H1 (cell line): ENCODE measurements at regions not wholly inside any gene's neighbourhood (a gene's known extent, or its start where the extent isn't known, plus 50 kb on each side); places are given as distances from the start of the nearest gene placed in this dataset.

ENCODE experiments used
- CTCF ChIA-PET: fragments of 300-600 bp; sonication (Branson Sonifier 250); formaldehyde crosslinking; loops from one replicate; lab custom pipeline; 2021; ENCODE audit not compliant: partially characterized antibody; lab: Charles Lee
- POLR2A ChIA-PET: fragments of 300-600 bp; sonication (Branson Sonifier 250); formaldehyde crosslinking; loops from one replicate; lab custom pipeline; 2021; ENCODE audit warnings: inconsistent platforms; ENCODE audit not compliant: partially characterized antibody; lab: Charles Lee
- DNase-seq, 2 experiments: peaks; one replicate each; pipeline versions ENCODE4 v3.0.0 to v3.0.0-alpha.2; 2010 to 2022; ENCODE audit warnings: low spot score in 2 of 2, low read depth in 1 of 2, mixed read lengths in 1 of 2
- FAIRE-seq: peaks from 2 replicates; lab custom pipeline; 2011; peaks lifted over from hg19 to GRCh38; lab: Jason Lieb, UNC
- H2AFZ ChIP-seq: 2 replicates; pipeline ENCODE4 v1.8.1; 2012; ENCODE audit warnings: low read length, inconsistent platforms
- H2AK5ac ChIP-seq: 2 replicates; pipeline ENCODE4 v1.6.1; 2013; ENCODE audit warnings: low read depth, low read length
- H2BK120ac ChIP-seq: replicated peaks from 2 replicates; pipeline ENCODE3; 2013; ENCODE audit warnings: low read depth, low read length, inconsistent platforms
- H2BK12ac ChIP-seq: 2 replicates; pipeline ENCODE4 v1.6.1; 2013; ENCODE audit warnings: low read depth, low read length
- H2BK15ac ChIP-seq: 2 replicates; pipeline ENCODE4 v1.6.1; 2013; ENCODE audit warnings: low read length
- H2BK20ac ChIP-seq: 2 replicates; pipeline ENCODE4 v1.6.1; 2013; ENCODE audit warnings: low read length
- H2BK5ac ChIP-seq: 2 replicates; pipeline ENCODE4 v1.6.1; 2013; ENCODE audit warnings: low read depth, low read length
- H3K14ac ChIP-seq: 2 replicates; pipeline ENCODE4 v1.6.1; 2013; ENCODE audit warnings: inconsistent platforms; ENCODE audit not compliant: insufficient read length
- H3K18ac ChIP-seq: 2 replicates; pipeline ENCODE4 v1.6.1; 2013; ENCODE audit warnings: low read length; ENCODE audit errors: extremely low read depth
- H3K23ac ChIP-seq: 2 replicates; pipeline ENCODE4 v1.6.1; 2013; ENCODE audit warnings: inconsistent platforms; ENCODE audit not compliant: insufficient read length
- H3K23me2 ChIP-seq: 2 replicates; pipeline ENCODE4 v1.6.1; 2013; ENCODE audit warnings: low read depth, low read length
- H3K27ac ChIP-seq: 2 replicates; pipeline ENCODE4 v1.6.1; 2011; ENCODE audit warnings: low read depth, low read length, inconsistent platforms
- H3K27me3 ChIP-seq, 4 experiments: replicated peaks in 1 of 4; 1 replicate in 1 of 4; 2 replicates in 3 of 4; pipeline versions ENCODE4 v1.6.1 to v1.8.1; 2011 to 2013; ENCODE audit warnings: low read length in 3 of 4, mild to moderate bottlenecking in 3 of 4, inconsistent platforms in 2 of 4, mixed read lengths in 2 of 4, moderate library complexity in 1 of 4; ENCODE audit not compliant: control insufficient read depth in 3 of 4, insufficient read depth in 3 of 4; ENCODE audit errors: extremely low read depth in 1 of 4
- H3K36me3 ChIP-seq, 4 experiments: 2 replicates each; pipeline versions ENCODE4 v1.6.1 to v1.8.1; 2011 to 2013; ENCODE audit warnings: mild to moderate bottlenecking in 4 of 4, low read length in 3 of 4, moderate library complexity in 2 of 4, control low read depth in 1 of 4, inconsistent platforms in 1 of 4; ENCODE audit not compliant: insufficient read depth in 4 of 4, control insufficient read depth in 2 of 4
- H3K4ac ChIP-seq: replicated peaks from 2 replicates; pipeline ENCODE3; 2013; ENCODE audit warnings: low read length, low read depth, mixed read lengths, inconsistent platforms; ENCODE audit not compliant: insufficient read length
- H3K4me1 ChIP-seq, 4 experiments: replicated peaks in 1 of 4; 1 replicate in 1 of 4; 2 replicates in 3 of 4; pipeline versions ENCODE4 v1.6.1 to v1.8.1; 2011 to 2013; ENCODE audit warnings: low read length in 3 of 4, inconsistent platforms in 2 of 4, mixed read lengths in 1 of 4; ENCODE audit not compliant: insufficient read depth in 4 of 4, control insufficient read depth in 3 of 4
- H3K4me2 ChIP-seq, 2 experiments: 2 replicates each; pipeline versions ENCODE4 v1.6.1 to v1.8.1; 2011 to 2013; ENCODE audit warnings: low read depth in 2 of 2, low read length in 2 of 2, control low read depth in 1 of 2, inconsistent platforms in 1 of 2, mild to moderate bottlenecking in 1 of 2; ENCODE audit not compliant: insufficient read depth in 1 of 2
- H3K4me3 ChIP-seq, 4 experiments: fragments of 200-600, 300-600 bp in 1 of 4; sonication (generic), shearing (Covaris generic), sonication (Bioruptor Twin) in 1 of 4; 2 replicates each; pipeline versions ENCODE4 v1.5.1 to v1.8.1; 2011 to 2016; ENCODE audit warnings: low read length in 4 of 4, low read depth in 3 of 4, control low read depth in 2 of 4, inconsistent platforms in 2 of 4, mild to moderate bottlenecking in 2 of 4, mixed read lengths in 1 of 4, moderate library complexity in 1 of 4; ENCODE audit not compliant: insufficient read depth in 2 of 4; ENCODE audit errors: extremely low read depth in 1 of 4
- H3K56ac ChIP-seq: replicated peaks from 2 replicates; pipeline ENCODE3; 2013; ENCODE audit warnings: low read depth, mild to moderate bottlenecking, mixed read lengths, low read length, inconsistent platforms; ENCODE audit not compliant: insufficient read length
- H3K79me1 ChIP-seq: 2 replicates; pipeline ENCODE4 v1.6.1; 2013; ENCODE audit warnings: low read depth, low read length, control low read depth
- H3K79me2 ChIP-seq, 2 experiments: 2 replicates each; pipeline versions ENCODE4 v1.6.1 to v1.8.1; 2012 to 2013; ENCODE audit warnings: low read length in 2 of 2, mild to moderate bottlenecking in 2 of 2, inconsistent platforms in 1 of 2; ENCODE audit not compliant: insufficient read depth in 2 of 2, control insufficient read depth in 1 of 2
- H3K9ac ChIP-seq, 4 experiments: replicated peaks in 1 of 4; 1 replicate in 1 of 4; 2 replicates in 3 of 4; pipeline versions ENCODE4 v1.6.1 to v1.8.1; 2011 to 2013; ENCODE audit warnings: low read depth in 3 of 4, low read length in 3 of 4, control low read depth in 2 of 4, mild to moderate bottlenecking in 2 of 4, moderate library complexity in 2 of 4, inconsistent platforms in 1 of 4; ENCODE audit errors: extremely low read depth in 1 of 4
- H3K9me3 ChIP-seq, 2 experiments: 2 replicates each; pipeline versions ENCODE4 v1.6.1 to v1.8.1; 2012 to 2013; ENCODE audit warnings: mild to moderate bottlenecking in 2 of 2, moderate library complexity in 2 of 2, control low read depth in 1 of 2, inconsistent platforms in 1 of 2, low read depth in 1 of 2, low read length in 1 of 2, mixed read lengths in 1 of 2; ENCODE audit not compliant: insufficient read depth in 2 of 2
- H4K20me1 ChIP-seq, 2 experiments: replicated peaks in 1 of 2; 2 replicates each; pipeline versions ENCODE3 to v1.8.1; 2011 to 2013; ENCODE audit warnings: inconsistent platforms in 2 of 2, low read length in 2 of 2, mild to moderate bottlenecking in 1 of 2; ENCODE audit not compliant: insufficient read depth in 2 of 2, control insufficient read depth in 1 of 2
- H4K5ac ChIP-seq: 2 replicates; pipeline ENCODE4 v1.6.1; 2013; ENCODE audit warnings: low read length, low read depth, mixed read lengths, inconsistent platforms; ENCODE audit not compliant: insufficient read length
- H4K8ac ChIP-seq: 2 replicates; pipeline ENCODE4 v1.8.0; 2013; ENCODE audit warnings: mild to moderate bottlenecking, moderate library complexity, low read length, inconsistent platforms; ENCODE audit not compliant: insufficient read depth; ENCODE audit errors: extremely low read depth
- H4K91ac ChIP-seq: replicated peaks from 2 replicates; pipeline ENCODE3; 2013; ENCODE audit warnings: low read length, mixed read lengths, inconsistent platforms; ENCODE audit not compliant: insufficient read length
- ASH2L ChIP-seq: fragments of 200-600, 300-600 bp; sonication (generic); IDR thresholded peaks from one replicate; pipeline ENCODE4 v1.7.1; 2017; ENCODE audit warnings: low read length
- BCL11A ChIP-seq, 2 experiments: IDR thresholded peaks; one replicate each; pipeline ENCODE4 v1.6.1; 2011; ENCODE audit warnings: low read depth in 2 of 2, low read length in 2 of 2, mild to moderate bottlenecking in 2 of 2
- CHD1 ChIP-seq: IDR thresholded peaks from 2 replicates; pipeline ENCODE4 v1.6.1; 2012; ENCODE audit warnings: low read depth, low read length, improper control_type of control experiment
- E2F6 ChIP-seq: IDR thresholded peaks from 2 replicates; pipeline ENCODE4 v1.6.1; 2012; ENCODE audit warnings: inconsistent platforms
- NANOG ChIP-seq: IDR thresholded peaks from 2 replicates; pipeline ENCODE4 v1.6.1; 2011; ENCODE audit warnings: low read length, low read depth, mild to moderate bottlenecking, inconsistent platforms; ENCODE audit not compliant: insufficient read depth, poor library complexity, severe bottlenecking
- RAD21 ChIP-seq, 2 experiments: IDR thresholded peaks in 1 of 2; conservative IDR thresholded peaks in 1 of 2; 2 replicates each; pipeline ENCODE4 v1.6.1; 2011; ENCODE audit warnings: low read depth in 2 of 2, low read length in 2 of 2, improper control_type of control experiment in 1 of 2, inconsistent platforms in 1 of 2, mild to moderate bottlenecking in 1 of 2, moderate library complexity in 1 of 2
- SIX5 ChIP-seq: IDR thresholded peaks from 2 replicates; pipeline ENCODE4 v1.6.1; 2011; ENCODE audit warnings: mild to moderate bottlenecking, low read depth, low read length
- USF2 ChIP-seq: IDR thresholded peaks from 2 replicates; pipeline ENCODE4 v1.6.1; 2011; ENCODE audit warnings: low read length, improper control_type of control experiment
- ZNF274 ChIP-seq: IDR thresholded peaks from 2 replicates; pipeline ENCODE4 v1.7.0; 2012; ENCODE audit warnings: low read length, borderline replicate concordance; ENCODE audit errors: extremely low read depth
- whole genome bisulfite sequencing, 2 experiments: shearing (Covaris generic) in 1 of 2; methylation state at CpG; one replicate each; pipeline versions ENCODE4 v1.1.6 to v1.1.7; 2013 to 2015; ENCODE audit warnings: low lambda C conversion rate in 2 of 2, mixed read lengths in 2 of 2, inconsistent platforms in 1 of 2, low coverage in 1 of 2, missing lambda C conversion rate in 1 of 2; ENCODE audit not compliant: insufficient replicate concordance in 2 of 2, insufficient coverage in 1 of 2, insufficient read length in 1 of 2; ENCODE audit errors: extremely low coverage in 1 of 2, missing lambda C conversion rate in 1 of 2; 5-methylcytosine and 5-hydroxymethylcytosine counted together

- no peak overlapping the region for H2BK20ac ChIP-seq
- H3K18ac ChIP-seq = no peak overlapping the region
- no peak overlapping the region for H3K23ac ChIP-seq
- H3K9me3 ChIP-seq = 0 out of 4 replicates have a peak, but pooled peaks cover 0 to 4% of the 10 kb centered on the region in 2 experiments
- H2BK120ac ChIP-seq = no peak overlapping the region
- no peaks in the 10 kb centered on the region for H3K79me1 ChIP-seq
- H2AK5ac ChIP-seq = no peak overlapping the region
- no peak overlapping the region for H3K14ac ChIP-seq
- H3K27me3 ChIP-seq = no peaks in the 10 kb centered on the region
- ChIA-PET CTCF (interaction anchor here (0.8 kb wide), 1 partner anchor 125 kb away, joined by 3 read pairs; no protein-coding TSS in a partner anchor), POLR2A (no interaction called here)
- no peaks in the 10 kb centered on the region for H3K4me1 ChIP-seq
- no peak overlapping the region for H4K8ac ChIP-seq
- no peak overlapping the region for H2BK5ac ChIP-seq
- H3K9ac ChIP-seq = no peak overlapping the region
- DNase-seq (no peak), FAIRE-seq (no peak)
- TF ChIP-seq ZNF274 = no peak
- TF ChIP-seq USF2 = no peak
- no peak for TF ChIP-seq BCL11A (IDR thresholded peaks at IDR 0.05; ENCODE audit: low read depth in 2 of 2, low read length in 2 of 2)
- TF ChIP-seq SIX5 = no peak
- no peak for TF ChIP-seq ASH2L
- TF ChIP-seq NANOG = no peak
- no peak for TF ChIP-seq RAD21 (IDR thresholded peaks at IDR 0.05 in 1 of 2, conservative IDR thresholded peaks at IDR 0.05 in 1 of 2; ENCODE audit: low read depth in 2 of 2, low read length in 2 of 2)
- TF ChIP-seq E2F6 = no peak
- no peak for TF ChIP-seq CHD1
- H2BK15ac ChIP-seq = no peak overlapping the region
- no peak overlapping the region for H3K4me2 ChIP-seq
- no peaks in the 10 kb centered on the region for H3K36me3 ChIP-seq
- no peak overlapping the region for H3K56ac ChIP-seq
- no peaks in the 10 kb centered on the region for H3K23me2 ChIP-seq
- H3K4ac ChIP-seq = no peak overlapping the region
- H3K4me3 ChIP-seq = no peak overlapping the region
- no peak overlapping the region for H4K91ac ChIP-seq
- H3K27ac ChIP-seq = no peak overlapping the region
- 99% methylated on average over 5 of the region's 5 CpGs; no CpG with 5 or more reads in 1 of the 2 experiments for WGBS, 2 experiments
- H3K79me2 ChIP-seq = no peaks in the 10 kb centered on the region
- no peaks in the 10 kb centered on the region for H4K20me1 ChIP-seq
- H4K5ac ChIP-seq = no peak overlapping the region
- H2BK12ac ChIP-seq = no peak overlapping the region
- no peak overlapping the region for H2AFZ ChIP-seq
Observed at GRCh38 chr5:51712201-51712600, 329.0 kb downstream of the ISL1 start.
